ENCODE measurements at regions not wholly inside any gene's neighbourhood (a gene's known extent, or its start where the extent isn't known, plus 50 kb on each side); places are given as distances from the start of the nearest gene placed in this dataset.

DNA sequence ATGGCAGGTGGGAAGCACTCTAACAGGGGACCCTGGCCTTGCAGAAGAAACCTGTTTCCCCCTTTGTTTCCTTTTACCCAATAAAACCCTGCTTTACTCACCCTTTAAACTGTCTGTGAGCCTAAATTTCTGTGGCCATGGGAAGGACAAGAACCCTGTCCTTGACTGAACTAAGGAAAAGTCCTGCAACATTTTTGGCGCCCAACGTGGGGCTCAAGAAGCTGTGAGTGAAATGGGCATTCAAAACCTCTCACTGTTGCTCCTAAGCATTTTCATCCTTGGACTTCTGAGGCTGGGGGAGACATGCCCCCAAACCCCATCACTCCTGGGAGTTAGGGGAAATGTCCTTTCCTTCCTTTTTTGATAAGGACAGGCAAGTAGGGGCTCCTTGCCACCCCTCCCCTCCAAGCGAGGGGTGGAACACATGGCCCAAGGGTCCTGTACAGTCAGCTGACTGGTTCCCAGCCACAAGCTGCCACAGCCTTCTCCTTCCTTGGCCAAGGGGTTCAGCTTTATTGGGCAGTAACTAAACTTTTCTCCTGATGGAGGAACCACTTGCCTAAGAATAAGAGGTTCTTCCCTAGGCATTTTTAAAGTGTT, 381.6 kb downstream of the KLF5 start:
- no peak for DNase-seq (ENCODE audit: low read depth)

DNA sequence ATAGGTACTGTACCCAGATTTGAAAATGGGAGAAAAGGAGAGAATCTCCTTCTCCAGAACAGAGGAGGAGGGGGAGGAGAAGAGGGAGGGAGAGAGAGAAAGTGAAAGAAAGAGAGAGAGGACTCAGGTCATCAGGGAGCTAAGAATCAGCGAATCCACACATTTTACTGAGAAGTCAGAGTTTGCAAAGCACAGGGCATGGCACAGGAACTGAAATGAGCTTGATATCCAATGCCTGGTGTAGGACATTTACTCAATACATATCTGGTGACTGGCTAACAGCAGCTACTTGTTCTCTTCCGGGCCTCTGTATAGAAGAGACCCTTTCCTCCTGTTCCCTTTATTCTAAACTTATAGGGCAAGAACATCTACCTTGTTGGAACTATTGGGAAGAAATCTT, 375.1 kb downstream of the KLF5 start:
- no peak for DNase-seq (ENCODE audit: low read depth)

DNA sequence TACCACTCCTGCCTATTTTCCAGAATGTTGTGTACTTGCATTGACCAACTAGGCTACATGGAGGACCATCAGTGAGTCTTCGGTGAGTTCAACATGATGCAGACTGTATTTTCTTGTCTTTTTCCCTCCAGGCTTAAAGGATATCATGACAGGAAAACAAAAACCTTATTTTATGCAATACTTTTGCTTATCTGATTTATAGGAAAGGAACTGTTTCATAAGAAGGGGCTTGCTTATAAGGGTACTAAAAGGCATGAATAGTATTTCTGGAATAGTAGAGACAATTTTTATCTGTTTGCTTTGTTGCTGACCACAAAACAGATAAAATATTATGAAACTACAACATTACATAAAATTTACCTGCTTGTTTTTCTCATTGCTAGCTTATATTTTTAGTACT, 374.7 kb downstream of the KLF5 start:
- DNase-seq (ENCODE audit: low read depth) = no peak

DNA sequence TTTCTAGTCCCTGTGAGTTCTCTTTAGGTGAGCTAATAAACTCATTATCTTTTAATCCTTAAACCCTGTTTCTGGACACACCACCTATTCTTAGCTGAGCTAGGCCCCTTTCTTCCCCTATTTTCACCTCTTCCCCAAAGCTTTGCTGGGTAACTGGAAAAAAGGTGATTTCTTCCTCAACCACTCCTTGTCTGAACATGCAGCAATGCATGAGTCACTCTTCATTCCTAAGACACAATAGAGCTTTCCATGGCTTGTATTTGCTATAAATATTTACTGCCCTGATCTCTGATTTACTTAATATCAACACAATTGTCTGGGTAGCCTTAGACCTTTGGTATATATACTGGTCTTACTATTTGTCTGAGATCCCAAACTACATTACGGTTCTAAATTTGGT, 370.9 kb downstream of the KLF5 start:
- no peak for DNase-seq (ENCODE audit: low read depth)

DNA sequence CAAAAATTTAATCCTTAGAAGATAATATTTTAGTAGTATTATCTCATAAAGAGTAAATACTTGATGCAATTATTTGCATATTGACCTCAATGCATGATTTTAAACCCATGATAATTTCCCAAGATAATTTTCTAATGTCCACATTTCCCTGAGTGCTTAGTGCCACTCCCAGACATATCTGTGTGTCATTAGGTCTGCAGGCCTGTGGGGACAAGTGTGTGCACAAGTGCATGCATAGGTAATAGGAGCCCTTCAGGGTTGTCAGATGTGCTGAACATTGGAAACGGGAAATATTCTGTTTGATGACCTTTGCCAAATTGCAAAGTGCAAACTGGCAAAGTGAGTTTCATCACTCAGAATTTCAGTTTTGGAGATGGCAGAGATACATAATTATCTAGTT, 369.9 kb downstream of the KLF5 start:
- DNase-seq (ENCODE audit: low read depth) = no peak

DNA sequence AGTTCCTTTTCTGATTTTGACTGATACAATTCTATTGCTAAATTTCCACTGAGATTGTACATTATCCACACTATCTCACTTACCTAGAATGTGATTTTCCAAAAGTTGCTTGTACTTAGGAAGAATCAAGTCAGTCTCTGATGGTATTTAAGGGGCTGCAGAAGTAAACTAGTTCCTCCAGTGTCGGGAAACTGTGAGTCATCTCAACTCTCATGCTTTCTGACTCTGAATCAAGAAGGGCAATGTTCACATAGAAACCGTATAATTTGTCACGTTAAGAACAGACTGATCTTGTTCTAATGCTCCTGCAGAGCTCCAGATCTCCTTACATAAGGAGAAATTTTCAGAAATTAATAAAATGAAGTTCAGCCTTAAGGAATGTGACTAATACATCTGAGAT, 369.3 kb downstream of the KLF5 start:
- DNase-seq (ENCODE audit: low read depth) = no peak

DNA sequence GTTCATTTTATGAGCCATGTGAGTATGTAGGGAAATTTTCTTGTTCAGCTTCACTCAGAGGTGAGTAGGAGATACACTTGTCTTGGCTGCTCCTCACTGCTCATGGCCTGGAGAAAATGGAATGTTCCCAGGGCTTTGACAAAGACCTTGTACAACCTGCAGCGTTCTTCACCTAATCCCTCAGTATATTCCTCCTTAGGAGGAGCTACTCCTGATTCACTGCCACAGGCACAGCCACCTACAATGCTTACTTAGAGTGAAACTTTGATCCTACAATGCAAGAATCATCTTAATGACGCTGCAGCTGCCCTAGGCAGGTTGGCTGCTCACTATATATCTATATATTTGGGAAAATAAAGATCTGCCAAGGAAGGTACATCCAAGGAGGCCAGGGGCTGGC, 364.2 kb downstream of the KLF5 start:
- no peak for DNase-seq (ENCODE audit: low read depth)

DNA sequence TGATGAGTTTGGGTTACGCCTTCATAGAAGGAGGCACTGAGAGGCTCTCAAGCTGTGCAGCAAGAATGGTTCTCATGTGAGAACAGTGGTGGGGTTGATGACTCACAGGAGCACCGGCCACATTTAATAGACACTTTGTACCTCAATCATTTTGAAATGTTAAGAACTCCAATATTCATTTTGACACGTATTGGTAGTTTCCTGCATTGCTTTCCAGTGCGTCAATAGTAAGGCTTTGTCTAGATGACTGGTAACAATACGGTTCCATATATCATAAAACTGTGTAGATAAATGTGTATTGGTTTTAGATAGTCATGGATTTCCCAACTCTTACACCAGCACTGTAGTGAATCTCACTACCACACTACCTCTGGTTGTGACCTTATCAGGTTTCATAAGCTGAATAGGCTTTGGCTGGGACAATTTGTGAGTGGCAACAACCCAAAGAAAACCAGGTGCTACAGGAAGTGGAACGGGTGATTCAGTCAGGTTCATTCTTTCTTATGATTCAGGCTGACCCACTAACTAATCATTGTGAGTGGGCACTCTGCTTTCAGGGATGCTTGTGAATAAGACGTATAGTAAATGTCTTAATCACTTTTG, 362.6 kb downstream of the KLF5 start:
- DNase-seq (ENCODE audit: low read depth) = no peak

DNA sequence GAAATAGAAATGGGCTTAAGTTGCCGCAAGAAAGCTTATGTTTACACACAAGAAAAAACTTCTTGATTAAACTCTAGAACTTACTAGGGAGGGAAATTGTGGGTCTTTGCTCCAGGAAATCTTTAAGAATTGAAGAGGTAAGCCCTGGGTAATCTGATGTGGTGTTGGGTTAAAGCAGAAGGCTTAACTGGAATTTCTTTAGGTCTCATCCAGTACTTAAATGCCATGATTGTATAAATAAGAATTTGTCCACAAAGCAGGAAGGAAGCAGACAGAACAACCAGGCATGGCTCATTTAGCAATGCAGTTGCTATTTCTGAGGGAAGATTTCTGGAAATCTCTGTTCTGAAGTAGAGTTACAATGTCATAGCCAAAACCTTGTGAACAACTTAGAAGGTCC, 360.4 kb downstream of the KLF5 start:
- no peak for DNase-seq (ENCODE audit: low read depth)

DNA sequence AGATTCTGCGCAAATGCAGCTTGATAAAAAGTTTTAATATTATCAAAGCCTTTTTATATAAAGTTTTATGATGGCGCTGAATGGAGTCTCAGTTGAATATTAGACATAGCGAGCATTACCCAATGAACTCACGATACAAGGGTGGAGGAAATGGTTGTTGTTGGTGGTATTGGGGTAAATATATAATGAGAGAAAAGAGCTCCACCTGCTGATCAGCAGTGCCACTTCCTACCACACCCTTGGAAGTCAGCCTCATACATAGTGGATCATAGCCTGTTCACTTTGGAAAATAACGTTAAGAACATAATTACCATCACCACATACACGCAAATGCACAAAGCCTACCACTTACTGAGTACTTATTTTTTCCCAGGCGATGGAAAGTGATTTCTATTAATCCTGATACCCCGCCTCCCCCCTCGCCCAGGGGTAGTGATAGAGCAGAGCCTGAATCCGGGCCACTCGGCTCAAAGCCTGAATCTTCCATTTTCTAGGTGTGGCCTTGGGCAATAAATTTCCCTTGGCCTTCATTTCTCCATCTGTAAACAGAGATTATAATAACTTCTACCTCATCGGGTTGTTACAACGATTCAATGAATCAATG, 358.3 kb downstream of the KLF5 start:
- DNase-seq (ENCODE audit: low read depth) = no peak

DNA sequence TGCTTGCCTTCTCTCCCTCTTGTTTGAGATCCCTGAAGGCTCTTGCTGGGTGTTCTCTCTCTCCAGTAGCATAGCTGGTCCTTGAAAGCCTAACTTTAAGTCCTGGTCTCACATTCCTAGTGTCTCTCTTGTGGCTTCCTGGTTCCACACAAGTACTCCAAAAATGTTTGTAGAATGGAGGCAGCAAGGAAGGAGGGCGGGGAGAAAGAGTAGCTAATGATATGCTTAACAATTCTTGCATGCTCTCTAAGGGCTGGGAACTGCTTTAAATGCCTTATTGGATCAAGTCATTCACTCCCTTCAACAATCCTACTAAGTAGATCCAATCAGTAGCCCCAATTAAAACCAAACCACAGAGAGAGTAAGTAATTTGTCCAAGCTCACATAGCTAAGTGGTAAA, 357.3 kb downstream of the KLF5 start:
- DNase-seq (ENCODE audit: low read depth) = no peak

DNA sequence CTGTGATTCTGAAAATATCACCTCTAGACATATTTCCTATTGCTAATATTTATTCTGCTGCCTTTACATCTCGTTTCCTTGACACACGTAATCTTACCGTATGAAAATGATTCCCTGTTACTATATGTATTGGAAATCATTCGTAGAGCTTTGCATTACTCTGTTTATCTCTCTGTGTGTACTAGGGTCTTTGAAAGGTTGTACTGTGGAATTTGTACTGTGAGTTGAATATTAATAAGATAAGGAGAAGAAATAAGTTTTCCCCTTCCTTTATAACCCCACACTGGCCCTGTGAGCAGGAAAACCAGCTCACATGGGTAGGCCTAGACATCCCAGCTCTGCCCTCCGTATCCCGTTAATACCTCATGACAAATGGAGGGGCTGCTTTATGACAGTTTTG, 354.9 kb downstream of the KLF5 start:
- no peak for DNase-seq (ENCODE audit: low read depth)

DNA sequence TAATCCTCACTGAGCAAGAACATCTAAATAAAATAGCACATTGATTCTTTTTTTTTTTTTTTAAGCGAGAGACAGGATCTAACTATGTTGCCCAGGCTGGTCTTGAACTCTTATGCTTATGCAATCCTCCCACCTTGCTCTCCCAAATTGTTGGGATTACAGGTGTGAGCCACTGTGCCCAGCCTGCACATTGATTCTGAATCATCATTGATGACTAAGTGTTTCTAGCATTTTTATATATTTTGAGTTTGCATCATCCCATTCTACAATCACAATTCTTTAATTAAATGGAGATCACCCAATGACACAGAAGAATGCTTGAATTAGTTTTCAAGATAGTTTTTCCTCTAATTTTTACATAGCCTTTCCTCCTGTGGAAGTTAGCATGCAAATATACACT, 354.1 kb downstream of the KLF5 start:
- no peak for DNase-seq (ENCODE audit: low read depth)

DNA sequence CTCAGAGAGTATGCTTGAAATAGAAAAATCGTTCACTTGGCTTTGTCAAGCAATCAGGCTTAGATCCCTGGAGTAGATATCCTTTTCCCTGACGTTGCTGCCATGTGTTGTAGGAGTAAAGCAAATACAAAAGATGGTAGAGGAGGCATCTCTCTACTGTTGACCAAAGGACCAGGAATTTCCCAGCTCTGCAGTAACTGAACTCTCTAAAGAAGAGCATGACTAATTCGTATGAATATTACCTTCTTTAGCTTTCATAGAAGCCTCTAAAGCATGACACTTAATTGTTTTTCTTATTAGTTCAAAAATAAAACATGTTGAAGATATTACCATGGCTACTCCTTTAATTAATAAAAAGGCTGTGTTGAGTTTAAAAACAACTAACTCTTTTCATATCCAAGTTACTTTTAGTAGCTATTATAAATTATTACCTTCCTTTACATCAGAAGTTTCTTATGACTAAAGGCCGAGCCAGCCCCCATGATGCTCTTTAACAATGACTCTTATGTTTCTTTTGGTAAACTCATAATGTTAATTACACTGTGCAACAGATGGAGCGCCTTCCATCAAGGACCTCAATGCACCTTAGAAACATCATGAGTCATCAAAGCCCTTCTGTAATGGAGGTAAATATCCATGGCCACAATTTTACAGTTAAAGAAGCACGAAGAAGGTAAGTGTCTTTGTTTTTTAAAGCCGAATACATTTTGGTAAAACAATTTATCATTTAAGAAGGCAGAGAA, 352.4 kb downstream of the KLF5 start:
- DNase-seq (ENCODE audit: low read depth) = no peak

DNA sequence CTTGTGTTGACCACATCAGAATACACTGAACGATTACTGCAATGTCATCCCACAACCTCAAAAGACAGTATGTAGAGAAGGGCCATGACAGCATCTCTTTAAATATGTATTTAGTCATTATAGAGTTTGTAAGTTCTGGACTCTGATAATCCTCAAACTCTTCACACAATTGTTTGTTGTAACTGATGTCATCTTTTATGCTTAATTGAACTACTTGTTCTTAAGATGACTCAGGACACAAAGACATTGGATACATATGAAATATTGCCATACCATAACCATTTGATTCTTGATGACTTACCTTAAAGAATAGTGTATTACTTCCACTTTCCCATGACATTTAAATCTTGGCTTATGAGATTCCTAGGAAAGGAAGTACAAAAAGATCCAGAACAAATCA, 347.6 kb downstream of the KLF5 start:
- no peak for DNase-seq (ENCODE audit: low read depth)

DNA sequence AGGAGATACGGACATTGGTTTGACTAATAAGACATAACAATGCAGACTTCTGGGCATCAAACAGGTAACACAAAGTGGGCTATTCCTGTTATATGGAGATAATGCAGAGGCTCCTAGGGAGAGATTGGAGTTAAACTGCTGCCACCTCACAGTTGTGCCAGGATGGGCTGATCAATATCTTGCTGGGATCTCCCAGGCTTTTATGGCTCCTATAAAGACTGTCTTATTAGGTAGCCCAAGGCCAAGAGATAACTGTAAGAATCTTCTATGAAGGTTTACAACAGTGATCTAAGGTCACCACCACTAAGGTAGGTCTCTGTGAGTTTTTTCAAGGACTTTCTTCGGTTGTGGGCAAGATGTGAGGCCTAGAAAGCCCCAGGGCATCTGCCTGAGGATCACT, 345.8 kb downstream of the KLF5 start:
- DNase-seq (ENCODE audit: low read depth) = no peak

DNA sequence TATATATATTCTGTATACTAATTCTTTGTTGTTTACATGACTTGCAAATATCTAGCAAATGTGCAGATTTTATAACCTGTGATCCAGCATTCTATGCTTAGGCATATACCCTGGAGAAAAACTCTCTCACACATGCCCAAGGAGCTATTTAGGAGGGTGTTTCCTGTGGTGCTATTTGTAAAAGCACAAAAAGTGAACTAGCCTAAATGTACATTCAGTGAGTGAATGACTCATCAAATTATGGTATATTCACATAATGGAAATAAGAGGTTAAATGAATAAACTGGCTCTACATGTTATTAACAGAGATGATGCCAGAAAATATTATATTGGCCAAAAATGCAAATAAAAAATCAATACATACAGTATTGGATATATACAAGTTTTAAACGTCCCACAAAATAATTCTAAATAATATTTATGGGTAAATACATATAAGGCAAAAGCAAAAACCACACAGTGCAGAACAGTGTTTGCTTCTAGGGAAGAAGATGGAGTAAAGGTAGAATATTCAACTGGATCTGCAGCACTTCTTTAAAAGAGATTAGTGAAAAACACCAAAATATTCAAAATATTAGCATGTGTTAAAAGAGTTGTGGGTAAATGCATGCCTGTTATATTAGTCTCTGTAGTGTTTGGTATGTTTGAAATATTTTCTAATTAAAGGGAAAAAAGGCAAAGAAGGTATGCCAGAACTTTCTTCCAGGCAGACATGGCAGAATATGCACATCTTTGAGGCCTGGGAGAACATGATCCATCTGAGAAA, 344.7 kb downstream of the KLF5 start:
- no peak for DNase-seq (ENCODE audit: low read depth)

DNA sequence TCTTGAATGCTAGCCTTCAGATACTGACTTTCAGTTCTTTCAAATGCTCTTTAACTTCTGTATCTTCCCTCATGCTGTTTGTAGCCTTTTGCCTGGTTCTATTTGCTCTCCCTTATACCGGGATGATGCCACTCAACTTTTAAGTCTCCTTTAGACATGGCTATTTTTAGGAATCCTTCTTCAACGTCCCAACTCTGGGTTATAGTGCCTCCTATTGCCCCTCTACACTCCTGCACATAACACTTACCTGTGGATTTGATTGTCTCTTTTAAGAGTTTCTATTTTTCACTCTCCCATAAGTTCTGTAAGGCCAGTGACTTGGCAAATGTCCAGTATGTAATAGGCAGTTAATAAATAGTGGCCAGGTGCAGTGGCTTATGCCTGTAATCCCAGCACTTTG, 343.0 kb downstream of the KLF5 start:
- no peak for DNase-seq (ENCODE audit: low read depth)

DNA sequence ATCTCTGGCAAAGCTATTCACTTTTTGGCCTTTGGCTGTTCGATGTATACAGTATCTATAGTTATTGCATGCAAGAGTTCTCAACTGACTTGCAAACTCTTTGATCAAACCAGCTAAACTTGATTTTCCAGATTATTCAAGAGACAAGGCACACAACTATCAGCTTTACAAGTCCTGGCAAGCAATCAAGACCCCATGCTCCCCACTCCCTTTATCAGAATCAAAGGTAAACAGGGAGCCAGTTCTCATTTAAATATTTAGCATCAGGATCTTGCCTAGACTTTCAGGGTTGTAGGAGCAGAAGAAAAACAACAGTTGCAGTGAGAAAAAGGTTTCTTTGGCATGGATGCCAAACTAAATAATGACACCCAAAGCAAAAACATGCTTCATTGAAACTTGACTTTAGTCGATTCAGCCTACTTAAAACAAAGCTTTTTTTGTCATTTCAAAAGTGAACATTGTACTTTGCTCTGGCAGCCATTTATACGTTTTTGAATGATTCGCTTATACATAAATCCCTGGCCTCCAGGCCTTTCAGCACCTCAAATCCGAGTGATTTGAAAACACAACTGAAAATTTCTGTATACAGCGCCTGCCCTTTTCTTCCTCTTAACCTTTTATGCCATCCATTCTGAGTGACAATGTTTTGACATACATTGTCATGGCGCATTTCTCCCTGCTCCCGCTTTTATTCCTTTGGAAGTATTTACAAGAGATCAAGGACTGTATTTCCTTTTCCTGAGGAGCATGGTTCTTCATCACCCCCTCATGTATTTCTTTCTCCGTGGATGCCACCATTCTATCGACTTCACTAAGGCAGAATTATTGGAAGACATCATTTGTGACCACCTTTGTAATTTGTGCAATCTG, 340.8 kb downstream of the KLF5 start:
- DNase-seq (ENCODE audit: low read depth) = no peak

DNA sequence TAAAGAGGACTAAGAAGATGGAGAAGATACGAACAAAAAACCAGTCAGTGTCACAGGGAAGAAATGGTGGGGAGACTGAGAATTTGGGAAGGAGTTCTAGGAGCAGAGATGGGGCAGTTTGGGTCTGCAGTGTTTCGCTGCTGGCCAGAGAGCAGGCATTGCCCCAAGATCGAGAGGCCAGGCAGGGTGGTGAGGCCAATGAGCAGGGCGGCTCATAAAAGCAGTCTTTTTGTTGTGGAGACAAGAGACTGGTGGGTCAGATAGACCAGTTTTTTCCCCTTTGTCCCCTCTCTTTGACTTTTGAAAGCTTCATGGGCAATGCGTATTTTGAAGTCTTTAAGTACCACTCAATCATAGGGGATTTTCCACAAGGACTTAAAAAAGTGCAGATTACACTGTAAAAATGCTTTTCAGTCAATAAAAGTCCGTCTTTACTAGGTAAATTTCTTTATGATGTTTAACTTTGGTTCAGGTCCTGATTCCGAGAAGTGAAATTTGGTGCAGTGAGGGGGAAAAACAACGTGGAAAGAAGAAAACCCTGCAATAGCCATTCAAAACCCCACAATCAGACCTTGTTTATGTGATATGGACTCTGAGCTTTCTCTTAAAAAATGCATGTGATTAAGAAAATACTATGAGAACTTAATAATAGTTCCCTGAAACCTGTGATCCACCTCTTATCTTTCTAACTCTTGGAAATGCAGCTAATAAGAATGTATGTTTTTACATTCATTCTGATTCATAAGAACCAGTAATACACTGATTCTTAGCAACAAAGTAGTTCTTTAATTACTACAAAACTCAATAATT, 338.9 kb downstream of the KLF5 start:
- no peak for DNase-seq (ENCODE audit: low read depth)

DNA sequence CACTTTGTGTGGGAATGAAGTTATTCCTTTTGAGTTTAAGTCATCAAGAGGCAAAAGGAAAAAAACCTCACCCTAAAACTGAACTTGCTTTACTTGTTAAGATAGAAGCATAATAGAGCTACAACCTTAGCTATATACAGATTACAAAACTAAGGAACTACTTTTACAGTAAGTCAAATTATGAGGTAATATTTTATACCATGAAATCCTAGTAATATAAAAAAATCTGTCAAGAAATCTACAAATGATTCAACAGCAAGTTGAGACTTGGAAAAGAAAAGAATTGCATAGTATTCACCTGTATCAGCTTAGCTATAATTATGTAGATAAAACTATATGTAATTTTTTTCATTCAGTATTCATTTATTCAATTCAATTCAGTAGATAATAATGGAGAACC, 335.3 kb downstream of the KLF5 start:
- no peak for DNase-seq (ENCODE audit: low read depth)
